GM23338 (cell line): ENCODE measurements at regions not wholly inside any gene's neighbourhood (a gene's known extent, or its start where the extent isn't known, plus 50 kb on each side); places are given as distances from the start of the nearest gene placed in this dataset.

Source experiments
- ATAC-seq: fragments of 200-7000 bp; cut with Tn5 transposase; 3 replicates; pipeline ENCODE4 v1.9.1; 2020
- DNase-seq: peaks from one replicate; pipeline ENCODE4 v3.0.0-alpha.2; 2015; ENCODE audit warnings: low spot score
- H2AFZ ChIP-seq: fragments of 200-600 bp; sonication (generic); 2 replicates; pipeline ENCODE4 v1.8.0; 2016; ENCODE audit warnings: antibody characterized with exemption, mild to moderate bottlenecking, moderate library complexity
- H3F3A ChIP-seq: fragments of 200-600 bp; sonication (generic); replicated peaks from 2 replicates; pipeline ENCODE4 v1.8.0; 2017; ENCODE audit warnings: antibody characterized with exemption, mixed run types, low read depth
- H3K27ac ChIP-seq: fragments of 200-600 bp; sonication (generic); 2 replicates; pipeline ENCODE4 v1.6.1; 2016; ENCODE audit warnings: low read depth
- H3K27me3 ChIP-seq: fragments of 200-600 bp; sonication (generic); 2 replicates; pipeline ENCODE4 v1.8.0; 2016; ENCODE audit warnings: mild to moderate bottlenecking, mixed run types, moderate library complexity; ENCODE audit not compliant: insufficient read depth
- H3K36me3 ChIP-seq: fragments of 200-600 bp; sonication (generic); 2 replicates; pipeline ENCODE4 v1.8.0; 2016; ENCODE audit warnings: mild to moderate bottlenecking; ENCODE audit not compliant: insufficient read depth
- H3K4me1 ChIP-seq: fragments of 200-600 bp; sonication (generic); 2 replicates; pipeline ENCODE4 v1.8.0; 2016; ENCODE audit warnings: mild to moderate bottlenecking, moderate library complexity; ENCODE audit not compliant: insufficient read depth
- H3K4me2 ChIP-seq: fragments of 200-600 bp; sonication (generic); 2 replicates; pipeline ENCODE4 v1.7.1; 2017; ENCODE audit warnings: mixed run types
- H3K4me3 ChIP-seq: fragments of 200-600 bp; sonication (generic); 2 replicates; pipeline ENCODE4 v1.6.1; 2016; ENCODE audit warnings: mixed run types
- H3K79me2 ChIP-seq: fragments of 200-600 bp; sonication (generic); replicated peaks from 2 replicates; pipeline ENCODE4 v1.8.0; 2017; ENCODE audit warnings: mild to moderate bottlenecking; ENCODE audit not compliant: insufficient read depth
- H3K9me2 ChIP-seq: fragments of 200-600 bp; sonication (generic); 2 replicates; pipeline ENCODE4 v1.8.0; 2017; ENCODE audit not compliant: insufficient read depth
- H4K20me1 ChIP-seq: fragments of 200-600 bp; sonication (generic); replicated peaks from 2 replicates; pipeline ENCODE4 v1.8.0; 2017; ENCODE audit warnings: mild to moderate bottlenecking; ENCODE audit not compliant: insufficient read depth
- H3K27ac Mint-ChIP-seq: 2 replicates; pipeline ENCODE4 v1.8.0; 2020; ENCODE audit warnings: inconsistent platforms, mild to moderate bottlenecking, moderate library complexity, mixed read lengths
- H3K27me3 Mint-ChIP-seq: 3 replicates; pipeline ENCODE4 v1.8.0; 2022; ENCODE audit warnings: low read depth, mild to moderate bottlenecking, moderate library complexity, mixed read lengths, inconsistent platforms; ENCODE audit not compliant: insufficient read depth, poor library complexity
- H3K36me3 Mint-ChIP-seq: 3 replicates; pipeline ENCODE4 v1.8.0; 2021; ENCODE audit warnings: low read depth, mild to moderate bottlenecking, inconsistent platforms, moderate library complexity, mixed read lengths
- H3K4me1 Mint-ChIP-seq: 3 replicates; pipeline ENCODE4 v1.8.0; 2020; ENCODE audit warnings: mild to moderate bottlenecking, inconsistent platforms, mixed read lengths
- H3K4me3 Mint-ChIP-seq: 3 replicates; pipeline ENCODE4 v1.8.0; 2021; ENCODE audit warnings: moderate library complexity, mild to moderate bottlenecking, inconsistent platforms, mixed read lengths
- H3K9me3 Mint-ChIP-seq: 3 replicates; pipeline ENCODE4 v1.8.0; 2020; ENCODE audit warnings: moderate library complexity, mild to moderate bottlenecking, inconsistent platforms, mixed read lengths
- EZH2 ChIP-seq: fragments of 200-600 bp; sonication (generic); IDR thresholded peaks from one replicate; pipeline ENCODE4 v1.8.0; 2017; ENCODE audit warnings: antibody characterized with exemption, mild to moderate bottlenecking, low read depth; ENCODE audit not compliant: unreplicated experiment
- EZH2phosphoT487 ChIP-seq: fragments of 200-600 bp; sonication (generic); IDR thresholded peaks from one replicate; pipeline ENCODE4 v1.8.1; 2018; ENCODE audit warnings: antibody characterized with exemption; ENCODE audit not compliant: unreplicated experiment
- JUNB ChIP-seq: IDR thresholded peaks from one replicate; pipeline ENCODE4 v1.6.1; 2016; ENCODE audit warnings: antibody characterized with exemption; ENCODE audit not compliant: unreplicated experiment
- NANOG ChIP-seq: IDR thresholded peaks from 2 replicates; pipeline ENCODE4 v1.6.1; 2016; ENCODE audit warnings: antibody characterized with exemption, borderline replicate concordance
- POLR2AphosphoS5 ChIP-seq: IDR thresholded peaks from 2 replicates; pipeline ENCODE4 v1.6.1; 2016; ENCODE audit warnings: antibody characterized with exemption, low read depth
- REST ChIP-seq: IDR thresholded peaks from one replicate; pipeline ENCODE4 v1.6.1; 2018; ENCODE audit warnings: antibody characterized with exemption; ENCODE audit not compliant: unreplicated experiment
- STAT1 ChIP-seq: IDR thresholded peaks from one replicate; pipeline ENCODE4 v1.6.1; 2016; ENCODE audit warnings: antibody characterized with exemption; ENCODE audit not compliant: unreplicated experiment
- ZNF462 ChIP-seq: fragments of 250-450 bp; sonication (Bioruptor Pico); IDR thresholded peaks from 2 replicates; pipeline ENCODE4 v1.5.0; 2020; ENCODE audit warnings: mild to moderate bottlenecking, moderate library complexity
- TF ChIP-seq, protein P1 (sequence below): IDR thresholded peaks from 2 replicates; pipeline ENCODE4 v1.6.1; 2016; ENCODE audit warnings: antibody characterized with exemption

- TF ChIP-seq REST (no peak), EZH2 (no peak), JUNB (no peak)
Measured at GRCh38 chr7:26609532-26609931, 254.9 kb downstream of the SKAP2 start (continued).

DNA sequence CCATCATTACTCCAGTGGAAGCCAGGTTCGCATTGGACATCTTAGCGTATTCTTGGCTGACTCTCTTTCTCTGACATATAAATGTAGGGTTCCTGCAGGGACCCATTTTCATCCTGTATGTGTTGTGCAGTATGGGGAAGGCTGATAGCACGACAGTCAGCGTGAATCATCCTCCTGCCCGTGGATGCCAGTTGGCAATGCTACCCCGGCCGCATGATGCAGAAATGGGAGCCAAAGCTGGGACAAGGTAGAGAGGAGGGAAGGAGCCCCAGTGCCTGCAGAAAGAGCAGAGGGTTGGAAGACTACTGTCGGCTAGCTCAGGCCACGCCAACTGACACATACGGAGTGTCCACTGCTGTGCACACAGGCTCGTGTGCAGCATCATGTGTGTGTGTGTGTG, 251.6 kb downstream of the SKAP2 start:
- Histone ChIP-seq H3K4me3 (no peak overlapping the region), H3K4me1 (peaks cover 6% of the 10 kb centered on the region; the same call in 1 of the 2 replicates), H2AFZ (no peak overlapping the region), H3K36me3 (no peaks in the 10 kb centered on the region), H3F3A (no peaks in the 10 kb centered on the region), H3K9me2 (no peaks in the 10 kb centered on the region), H3K27ac (no peak overlapping the region), H3K4me2 (no peak overlapping the region), H3K79me2 (no peaks in the 10 kb centered on the region), H3K27me3 (no peaks in the 10 kb centered on the region), H4K20me1 (no peaks in the 10 kb centered on the region)
- Mint-ChIP-seq H3K4me1 (peaks cover 6% of the 10 kb centered on the region), H3K27ac (no peak overlapping the region), H3K9me3 (no peaks in the 10 kb centered on the region), H3K36me3 (no peaks in the 10 kb centered on the region), H3K27me3 (peaks cover 11% of the 10 kb centered on the region), H3K4me3 (no peak overlapping the region)
- ATAC-seq = no peak
- no peak for DNase-seq
- TF ChIP-seq JUNB = no peak
- TF ChIP-seq REST = no peak
- TF ChIP-seq, protein P1, sequence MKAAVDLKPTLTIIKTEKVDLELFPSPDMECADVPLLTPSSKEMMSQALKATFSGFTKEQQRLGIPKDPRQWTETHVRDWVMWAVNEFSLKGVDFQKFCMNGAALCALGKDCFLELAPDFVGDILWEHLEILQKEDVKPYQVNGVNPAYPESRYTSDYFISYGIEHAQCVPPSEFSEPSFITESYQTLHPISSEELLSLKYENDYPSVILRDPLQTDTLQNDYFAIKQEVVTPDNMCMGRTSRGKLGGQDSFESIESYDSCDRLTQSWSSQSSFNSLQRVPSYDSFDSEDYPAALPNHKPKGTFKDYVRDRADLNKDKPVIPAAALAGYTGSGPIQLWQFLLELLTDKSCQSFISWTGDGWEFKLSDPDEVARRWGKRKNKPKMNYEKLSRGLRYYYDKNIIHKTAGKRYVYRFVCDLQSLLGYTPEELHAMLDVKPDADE = no peak
- no peak for TF ChIP-seq EZH2phosphoT487
- TF ChIP-seq ZNF462 (CRISPR knock-in tag) = no peak
- TF ChIP-seq NANOG = no peak
- no peak for TF ChIP-seq STAT1
- no peak for TF ChIP-seq POLR2AphosphoS5
